Osteocyte (in vitro differentiated cells): ENCODE measurements at regions not wholly inside any gene's neighbourhood (a gene's known extent, or its start where the extent isn't known, plus 50 kb on each side); places are given as distances from the start of the nearest gene placed in this dataset.

Experiments used
- DNase-seq: peaks from one replicate; pipeline ENCODE4 v3.0.0; 2021; ENCODE audit warnings: mixed read lengths; ENCODE audit not compliant: unreplicated experiment; ENCODE audit errors: extremely low spot score
- H3K27ac Mint-ChIP-seq: one replicate; pipeline ENCODE4 v1.8.0; 2021; ENCODE audit warnings: mild to moderate bottlenecking, mixed read lengths; ENCODE audit not compliant: unreplicated experiment
- H3K27me3 Mint-ChIP-seq: one replicate; pipeline ENCODE4 v1.8.0; 2021; ENCODE audit warnings: mixed read lengths; ENCODE audit not compliant: unreplicated experiment
- H3K36me3 Mint-ChIP-seq: one replicate; pipeline ENCODE4 v1.8.0; 2021; ENCODE audit warnings: mixed read lengths; ENCODE audit not compliant: unreplicated experiment
- H3K4me1 Mint-ChIP-seq: one replicate; pipeline ENCODE4 v1.8.0; 2021; ENCODE audit warnings: mixed read lengths; ENCODE audit not compliant: unreplicated experiment
- H3K4me3 Mint-ChIP-seq: one replicate; pipeline ENCODE4 v1.8.0; 2021; ENCODE audit warnings: mild to moderate bottlenecking, moderate library complexity, mixed read lengths; ENCODE audit not compliant: unreplicated experiment
- H3K9me3 Mint-ChIP-seq: one replicate; pipeline ENCODE4 v1.8.0; 2021; ENCODE audit warnings: mixed read lengths; ENCODE audit not compliant: unreplicated experiment
- CTCF ChIP-seq: fragments of 200-600 bp; sonication (generic); IDR thresholded peaks from 2 replicates; pipeline ENCODE4 v1.5.0; 2021; ENCODE audit warnings: antibody characterized with exemption, mild to moderate bottlenecking, moderate library complexity

GRCh38 chr2:107729440-107729839, 97.3 kb upstream of the RGPD4 start:
- H3K36me3 Mint-ChIP-seq: no peaks in the 10 kb centered on the region
- H3K4me3 Mint-ChIP-seq: no peak overlapping the region
- peaks cover 5% of the 10 kb centered on the region for H3K9me3 Mint-ChIP-seq
- peaks cover 24% of the 10 kb centered on the region for H3K4me1 Mint-ChIP-seq
- DNase-seq: no peak
- no peak overlapping the region for H3K27ac Mint-ChIP-seq
- no peak for TF ChIP-seq CTCF
- no peaks in the 10 kb centered on the region for H3K27me3 Mint-ChIP-seq

- Mint-ChIP-seq H3K9me3 (peaks cover 5% of the 10 kb centered on the region), H3K36me3 (no peaks in the 10 kb centered on the region), H3K4me3 (no peak overlapping the region), H3K27me3 (no peaks in the 10 kb centered on the region), H3K4me1 (peaks cover 36% of the 10 kb centered on the region), H3K27ac (no peak overlapping the region)
- DNase-seq: no peak
- no peak for TF ChIP-seq CTCF
These were observed 95.8 kb upstream of the RGPD4 start for GRCh38 chr2:107730898-107731297.

- TF ChIP-seq CTCF: no peak
- H3K36me3 Mint-ChIP-seq: no peaks in the 10 kb centered on the region
- no peak overlapping the region for H3K27ac Mint-ChIP-seq
- H3K9me3 Mint-ChIP-seq: peaks cover 5% of the 10 kb centered on the region
- H3K4me3 Mint-ChIP-seq: no peak overlapping the region
- H3K4me1 Mint-ChIP-seq: peaks cover 41% of the 10 kb centered on the region
- H3K27me3 Mint-ChIP-seq: no peaks in the 10 kb centered on the region
- DNase-seq: no peak
These were observed 95.3 kb upstream of the RGPD4 start for GRCh38 chr2:107731435-107731834.

GRCh38 chr2:107735201-107735600, 91.5 kb upstream of the RGPD4 start:
- no peaks in the 10 kb centered on the region for H3K36me3 Mint-ChIP-seq
- no peak for DNase-seq
- peak overlapping the region; percentile 83 for H3K27ac Mint-ChIP-seq
- H3K9me3 Mint-ChIP-seq: peaks cover 2% of the 10 kb centered on the region
- TF ChIP-seq CTCF: no peak
- H3K4me1 Mint-ChIP-seq: peaks cover 67% of the 10 kb centered on the region
- H3K27me3 Mint-ChIP-seq: no peaks in the 10 kb centered on the region
- H3K4me3 Mint-ChIP-seq: no peak overlapping the region

GRCh38 chr2:107737756-107738155, 88.9 kb upstream of the RGPD4 start:
- H3K27me3 Mint-ChIP-seq: no peaks in the 10 kb centered on the region
- peaks cover 6% of the 10 kb centered on the region for H3K9me3 Mint-ChIP-seq
- peak overlapping the region; percentile 4 for H3K4me3 Mint-ChIP-seq
- peaks cover 62% of the 10 kb centered on the region for H3K4me1 Mint-ChIP-seq
- TF ChIP-seq CTCF: no peak
- no peak for DNase-seq
- peak overlapping the region; percentile 77 for H3K27ac Mint-ChIP-seq
- no peaks in the 10 kb centered on the region for H3K36me3 Mint-ChIP-seq
